ENCODE measurements at regions not wholly inside any gene's neighbourhood (a gene's known extent, or its start where the extent isn't known, plus 50 kb on each side); places are given as distances from the start of the nearest gene placed in this dataset.

DNA sequence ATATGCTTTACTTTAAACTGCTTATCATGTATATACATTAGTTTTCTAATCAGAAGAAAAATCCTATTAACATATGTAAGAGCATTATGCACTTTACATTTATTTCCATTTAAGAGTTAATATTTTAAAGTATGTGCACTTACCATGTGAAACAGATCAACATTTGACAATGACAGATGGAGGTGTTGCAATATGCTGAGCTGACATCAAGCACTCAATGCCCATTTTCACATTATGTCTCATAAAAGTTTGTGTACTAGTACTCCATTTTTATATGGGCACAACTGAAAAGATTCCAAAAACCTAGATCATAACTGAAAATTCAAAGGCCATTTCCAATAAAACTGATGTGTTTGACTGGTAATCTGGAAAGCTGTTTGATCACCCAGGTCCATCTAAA lies 420.9 kb upstream of the SOX9 start:
- CTCF ChIA-PET: no interaction called here
- no TSS peak for BruUV-seq (replicated peaks)
- Histone ChIP-seq H3K4me1 (ENCODE audit: insufficient read depth, low read length, poor library complexity, severe bottlenecking) (no peaks in the 10 kb centered on the region), H3K27me3 (replicated peaks; ENCODE audit: insufficient read depth, low read depth, low read length, poor library complexity) (no peaks in the 10 kb centered on the region), H3K36me3 (ENCODE audit: insufficient read depth, low read length, poor library complexity, severe bottlenecking) (no peaks in the 10 kb centered on the region), H3K9me3 (ENCODE audit: low read depth, low read length, poor library complexity, severe bottlenecking) (no peaks in the 10 kb centered on the region), H3K4me3 (ENCODE audit: low read depth, low read length, poor library complexity, severe bottlenecking) (no peak overlapping the region), H3K27ac (ENCODE audit: low read depth, low read length, poor library complexity, severe bottlenecking) (no peak overlapping the region)
- no peak for DNase-seq (ENCODE audit: low spot score)
- TF ChIP-seq, protein P1, sequence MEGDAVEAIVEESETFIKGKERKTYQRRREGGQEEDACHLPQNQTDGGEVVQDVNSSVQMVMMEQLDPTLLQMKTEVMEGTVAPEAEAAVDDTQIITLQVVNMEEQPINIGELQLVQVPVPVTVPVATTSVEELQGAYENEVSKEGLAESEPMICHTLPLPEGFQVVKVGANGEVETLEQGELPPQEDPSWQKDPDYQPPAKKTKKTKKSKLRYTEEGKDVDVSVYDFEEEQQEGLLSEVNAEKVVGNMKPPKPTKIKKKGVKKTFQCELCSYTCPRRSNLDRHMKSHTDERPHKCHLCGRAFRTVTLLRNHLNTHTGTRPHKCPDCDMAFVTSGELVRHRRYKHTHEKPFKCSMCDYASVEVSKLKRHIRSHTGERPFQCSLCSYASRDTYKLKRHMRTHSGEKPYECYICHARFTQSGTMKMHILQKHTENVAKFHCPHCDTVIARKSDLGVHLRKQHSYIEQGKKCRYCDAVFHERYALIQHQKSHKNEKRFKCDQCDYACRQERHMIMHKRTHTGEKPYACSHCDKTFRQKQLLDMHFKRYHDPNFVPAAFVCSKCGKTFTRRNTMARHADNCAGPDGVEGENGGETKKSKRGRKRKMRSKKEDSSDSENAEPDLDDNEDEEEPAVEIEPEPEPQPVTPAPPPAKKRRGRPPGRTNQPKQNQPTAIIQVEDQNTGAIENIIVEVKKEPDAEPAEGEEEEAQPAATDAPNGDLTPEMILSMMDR (conservative IDR thresholded peaks at IDR 0.05; ENCODE audit: low read depth, low read length): no peak
- TF ChIP-seq EZH2 (IDR thresholded peaks at IDR 0.05; ENCODE audit: borderline replicate concordance, low read depth, low read length, poor library complexity, severe bottlenecking): no peak
- intact Hi-C loops (cut with micrococcal nuclease; ENCODE audit: unreplicated experiment): no loop called here
- POLR2A ChIA-PET (ENCODE audit: low non-redundant PET): no interaction called here

DNA sequence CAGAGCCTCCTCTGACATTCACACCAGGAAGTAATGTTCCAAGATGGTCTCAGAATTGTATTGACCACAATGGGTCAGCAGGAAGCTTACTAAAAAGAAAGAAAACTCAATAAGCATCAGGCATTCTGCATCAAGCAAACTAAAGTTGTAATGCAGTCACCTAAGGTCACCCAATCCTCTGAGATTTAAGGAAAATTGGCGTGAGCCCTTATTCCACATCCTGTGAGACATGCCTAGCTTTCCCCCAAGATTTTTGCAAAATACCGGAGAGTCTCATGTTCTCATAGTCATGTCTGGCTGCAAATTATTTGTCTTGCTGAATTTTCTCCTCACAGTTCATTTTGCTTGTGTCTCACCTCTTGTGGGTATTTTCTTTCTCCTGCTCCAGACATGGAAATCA lies 417.1 kb upstream of the SOX9 start:
- no peak overlapping the region for H3K27ac ChIP-seq (ENCODE audit: low read depth, low read length, poor library complexity, severe bottlenecking)
- POLR2A ChIA-PET (ENCODE audit: low non-redundant PET): no interaction called here
- CTCF ChIA-PET: no interaction called here
- intact Hi-C loops (cut with micrococcal nuclease; ENCODE audit: unreplicated experiment): no loop called here
- DNase-seq (ENCODE audit: low spot score): no peak
- TF ChIP-seq, protein P1 (conservative IDR thresholded peaks at IDR 0.05; ENCODE audit: low read depth, low read length): no peak
- no peak for TF ChIP-seq EZH2 (IDR thresholded peaks at IDR 0.05; ENCODE audit: borderline replicate concordance, low read depth, low read length, poor library complexity, severe bottlenecking)
- H3K9me3 ChIP-seq (ENCODE audit: low read depth, low read length, poor library complexity, severe bottlenecking): no peaks in the 10 kb centered on the region
- no peaks in the 10 kb centered on the region for H3K36me3 ChIP-seq (ENCODE audit: insufficient read depth, low read length, poor library complexity, severe bottlenecking)
- no peaks in the 10 kb centered on the region for H3K4me1 ChIP-seq (ENCODE audit: insufficient read depth, low read length, poor library complexity, severe bottlenecking)
- no peak overlapping the region for H3K4me3 ChIP-seq (ENCODE audit: low read depth, low read length, poor library complexity, severe bottlenecking)
- no TSS peak for BruUV-seq (replicated peaks)
- H3K27me3 ChIP-seq (replicated peaks; ENCODE audit: insufficient read depth, low read depth, low read length, poor library complexity): no peaks in the 10 kb centered on the region

DNA sequence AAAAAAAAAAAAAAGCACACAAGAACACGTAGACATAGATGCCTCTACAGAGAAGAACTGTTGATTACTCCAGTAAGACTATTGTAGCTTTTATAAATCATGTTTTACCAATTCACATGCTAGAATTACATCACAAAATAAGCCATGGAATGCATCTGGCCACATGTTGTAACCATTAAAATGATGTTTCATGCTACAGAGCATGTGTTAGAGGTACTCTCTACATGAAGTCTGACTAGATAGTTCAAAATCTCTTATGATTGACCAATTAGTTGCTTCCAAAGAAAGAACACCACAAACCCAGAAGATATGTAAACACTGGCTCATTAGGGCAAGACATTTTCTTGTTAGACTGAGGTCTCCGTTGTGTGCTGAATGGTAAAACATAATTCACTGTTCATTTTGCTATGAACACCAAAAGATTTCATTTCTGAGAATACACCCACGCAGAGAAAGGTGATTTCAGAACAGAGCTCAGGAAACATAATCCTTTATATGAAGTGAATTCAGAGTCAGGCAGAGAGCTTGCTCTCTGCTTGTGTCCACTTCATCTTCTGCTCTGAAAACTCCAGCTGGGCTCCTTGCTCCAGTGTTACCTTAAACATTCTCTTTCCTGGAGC lies 411.4 kb upstream of the SOX9 start:
- no peak overlapping the region for H3K27ac ChIP-seq (ENCODE audit: low read depth, low read length, poor library complexity, severe bottlenecking)
- CTCF ChIA-PET: no interaction called here
- DNase-seq (ENCODE audit: low spot score): no peak
- no peak overlapping the region for H3K4me3 ChIP-seq (ENCODE audit: low read depth, low read length, poor library complexity, severe bottlenecking)
- POLR2A ChIA-PET (ENCODE audit: low non-redundant PET): no interaction called here
- no peaks in the 10 kb centered on the region for H3K36me3 ChIP-seq (ENCODE audit: insufficient read depth, low read length, poor library complexity, severe bottlenecking)
- H3K9me3 ChIP-seq (ENCODE audit: low read depth, low read length, poor library complexity, severe bottlenecking): no peaks in the 10 kb centered on the region
- no TSS peak for BruUV-seq (replicated peaks)
- intact Hi-C loops (cut with micrococcal nuclease; ENCODE audit: unreplicated experiment): no loop called here
- no peaks in the 10 kb centered on the region for H3K27me3 ChIP-seq (replicated peaks; ENCODE audit: insufficient read depth, low read depth, low read length, poor library complexity)
- H3K4me1 ChIP-seq (ENCODE audit: insufficient read depth, low read length, poor library complexity, severe bottlenecking): no peaks in the 10 kb centered on the region
- TF ChIP-seq EZH2 (IDR thresholded peaks at IDR 0.05; ENCODE audit: borderline replicate concordance, low read depth, low read length, poor library complexity, severe bottlenecking): no peak
- TF ChIP-seq, protein P1 (conservative IDR thresholded peaks at IDR 0.05; ENCODE audit: low read depth, low read length): no peak
